PC-9 (cell line): ENCODE measurements at regions not wholly inside any gene's neighbourhood (a gene's known extent, or its start where the extent isn't known, plus 50 kb on each side); places are given as distances from the start of the nearest gene placed in this dataset.

Experiments used
- BruUV-seq: library from RNA; stranded (reverse); fragments of 400-500 nt; replicated peaks from 2 replicates; lab custom pipeline; 2021; lab: Mats Ljungman, UMichigan
- CTCF ChIA-PET: fragments of 300-600 bp; sonication (Branson Sonifier 250); formaldehyde crosslinking; loops from one replicate; lab custom pipeline; 2022; ENCODE audit warnings: antibody characterized with exemption; lab: Charles Lee
- POLR2A ChIA-PET: fragments of 300-600 bp; sonication (Branson Sonifier 250); formaldehyde crosslinking; loops from one replicate; lab custom pipeline; 2022; ENCODE audit warnings: antibody characterized with exemption; ENCODE audit not compliant: unreplicated experiment; lab: Charles Lee
- DNase-seq, 2 experiments: peaks; one replicate each; pipeline versions ENCODE4 v3.0.0 to v3.0.0-alpha.2; 2015 to 2022; ENCODE audit warnings: mixed read lengths in 1 of 2
- H2AFZ ChIP-seq: fragments of 200-600 bp; sonication (generic); 2 replicates; pipeline ENCODE4 v1.8.1; 2017; ENCODE audit warnings: antibody characterized with exemption
- H3F3A ChIP-seq: fragments of 200-600 bp; sonication (generic); 2 replicates; pipeline ENCODE4 v1.8.1; 2017; ENCODE audit warnings: antibody characterized with exemption, mild to moderate bottlenecking, low read depth; ENCODE audit not compliant: insufficient read depth
- H3K27ac ChIP-seq: fragments of 200-600 bp; sonication (generic); 2 replicates; pipeline ENCODE4 v1.6.1; 2016; ENCODE audit warnings: mixed run types
- H3K27me3 ChIP-seq: fragments of 200-600 bp; sonication (generic); 2 replicates; pipeline ENCODE4 v1.6.1; 2016; ENCODE audit warnings: low read depth, mixed run types; ENCODE audit not compliant: insufficient read depth
- H3K36me3 ChIP-seq: fragments of 200-600 bp; sonication (generic); 2 replicates; pipeline ENCODE4 v1.6.1; 2016; ENCODE audit warnings: low read depth, mixed run types
- H3K4me1 ChIP-seq: fragments of 200-600 bp; sonication (generic); replicated peaks from 2 replicates; pipeline ENCODE4 v1.6.1; 2016; ENCODE audit warnings: mixed run types; ENCODE audit not compliant: insufficient read depth
- H3K4me2 ChIP-seq: fragments of 200-600 bp; sonication (generic); 2 replicates; pipeline ENCODE4 v1.6.1; 2017; ENCODE audit warnings: mixed run types
- H3K4me3 ChIP-seq: fragments of 200-600 bp; sonication (generic); 2 replicates; pipeline ENCODE4 v1.6.1; 2016; ENCODE audit warnings: mixed run types
- H3K79me2 ChIP-seq: fragments of 200-600 bp; sonication (generic); 2 replicates; pipeline ENCODE4 v1.6.1; 2017; ENCODE audit warnings: low read depth, mixed run types
- H3K9me2 ChIP-seq: fragments of 200-600 bp; sonication (generic); 2 replicates; pipeline ENCODE4 v1.8.1; 2017; ENCODE audit warnings: mild to moderate bottlenecking; ENCODE audit not compliant: insufficient read depth
- H3K9me3 ChIP-seq: fragments of 200-600 bp; sonication (generic); 2 replicates; pipeline ENCODE4 v1.8.1; 2016; ENCODE audit warnings: low read depth; ENCODE audit not compliant: insufficient read depth
- H4K20me1 ChIP-seq: fragments of 200-600 bp; sonication (generic); 2 replicates; pipeline ENCODE4 v1.8.1; 2017; ENCODE audit not compliant: insufficient read depth
- CTCF ChIP-seq: fragments of 200-600 bp; sonication (generic); conservative IDR thresholded peaks from 2 replicates; pipeline ENCODE4 v1.6.1; 2017; ENCODE audit warnings: mixed run types, antibody characterized with exemption, mild to moderate bottlenecking, moderate library complexity
- EZH2 ChIP-seq: fragments of 200-600 bp; sonication (generic); IDR thresholded peaks from 2 replicates; pipeline ENCODE4 v1.8.0; 2017; ENCODE audit warnings: antibody characterized with exemption, low read depth
- intact Hi-C: fragments of 100-400 bp; cut with micrococcal nuclease; formaldehyde crosslinking; loops from one replicate; pipeline ENCODE4 v1.10.0; 2022; ENCODE audit not compliant: unreplicated experiment

GRCh38 chr14:97251491-97252155 lies 454.4 kb downstream of the VRK1 start:
- DNase-seq = no peak
- Histone ChIP-seq H4K20me1 (no peaks in the 10 kb centered on the region), H3F3A (no peaks in the 10 kb centered on the region), H3K79me2 (no peaks in the 10 kb centered on the region), H3K4me2 (no peak overlapping the region), H3K9me2 (no peaks in the 10 kb centered on the region), H2AFZ (no peak overlapping the region), H3K9me3 (no peaks in the 10 kb centered on the region), H3K4me3 (no peak overlapping the region), H3K4me1 (no peaks in the 10 kb centered on the region), H3K36me3 (no peaks in the 10 kb centered on the region), H3K27me3 (peaks cover 6% of the 10 kb centered on the region; the same call in 1 of the 2 replicates), H3K27ac (no peak overlapping the region)
- BruUV-seq = no TSS peak
- intact Hi-C loops = no loop called here
- TF ChIP-seq CTCF = no peak
- TF ChIP-seq EZH2 = no peak
- CTCF ChIA-PET = no interaction called here
- POLR2A ChIA-PET = no interaction called here

GRCh38 chr14:97253756-97254155 lies 456.6 kb downstream of the VRK1 start:
- intact Hi-C loops = no loop called here
- Histone ChIP-seq H3F3A (no peaks in the 10 kb centered on the region), H3K4me1 (no peaks in the 10 kb centered on the region), H3K4me2 (no peak overlapping the region), H4K20me1 (no peaks in the 10 kb centered on the region), H2AFZ (no peak overlapping the region), H3K27me3 (no peaks in the 10 kb centered on the region), H3K79me2 (no peaks in the 10 kb centered on the region), H3K36me3 (no peaks in the 10 kb centered on the region), H3K9me3 (no peaks in the 10 kb centered on the region), H3K9me2 (no peaks in the 10 kb centered on the region), H3K4me3 (no peak overlapping the region), H3K27ac (no peak overlapping the region)
- ChIA-PET POLR2A (no interaction called here), CTCF (no interaction called here)
- BruUV-seq = no TSS peak
- TF ChIP-seq CTCF (no peak), EZH2 (no peak)
- DNase-seq = no peak

GRCh38 chr14:97262336-97262735 lies 465.2 kb downstream of the VRK1 start:
- Histone ChIP-seq H3K9me2 (no peaks in the 10 kb centered on the region), H3K79me2 (no peaks in the 10 kb centered on the region), H2AFZ (no peak overlapping the region), H3K4me1 (no peaks in the 10 kb centered on the region), H3K36me3 (no peaks in the 10 kb centered on the region), H3K27me3 (no peaks in the 10 kb centered on the region), H3K4me3 (no peak overlapping the region), H3K9me3 (peaks cover 2% of the 10 kb centered on the region; the same call in 1 of the 2 replicates), H4K20me1 (no peaks in the 10 kb centered on the region), H3K27ac (no peak overlapping the region), H3F3A (no peaks in the 10 kb centered on the region), H3K4me2 (no peak overlapping the region)
- DNase-seq = no peak
- TF ChIP-seq EZH2 = no peak
- no peak for TF ChIP-seq CTCF
- intact Hi-C loops = no loop called here
- no TSS peak for BruUV-seq
- ChIA-PET POLR2A (no interaction called here), CTCF (no interaction called here)
